DMS 273 (cell line): ENCODE measurements at regions not wholly inside any gene's neighbourhood (a gene's known extent, or its start where the extent isn't known, plus 50 kb on each side); places are given as distances from the start of the nearest gene placed in this dataset.

Source experiments
- DNase-seq: peaks from one replicate; lab custom pipeline; 2025; ENCODE audit not compliant: unreplicated experiment; lab: John Stamatoyannopoulos, UW

- DNase-seq, result no peak
Measured at GRCh38 chr20:19923762-19924161, 93.4 kb upstream of the NAA20 start.

- no peak for DNase-seq
Measured at GRCh38 chr20:19924255-19924654, 92.9 kb upstream of the NAA20 start.

GRCh38 chr20:19926591-19926990, 90.6 kb upstream of the NAA20 start:
- DNase-seq, result no peak

- DNase-seq, result no peak
Measured at GRCh38 chr20:19928328-19929011, 88.7 kb upstream of the NAA20 start.

- DNase-seq, result no peak
Measured at GRCh38 chr20:19929012-19929360, 88.2 kb upstream of the NAA20 start.

GRCh38 chr20:19929481-19930145, 87.5 kb upstream of the NAA20 start:
- DNase-seq, result no peak

GRCh38 chr20:19930426-19930825, 86.7 kb upstream of the NAA20 start:
- DNase-seq, result no peak

- no peak for DNase-seq
Measured at GRCh38 chr20:19932170-19932667, 84.9 kb upstream of the NAA20 start.

- DNase-seq, result no peak
Measured at GRCh38 chr20:19934792-19935491, 82.2 kb upstream of the NAA20 start.

- DNase-seq, result peak; percentile 67
Measured at GRCh38 chr20:19935842-19936241, 81.3 kb upstream of the NAA20 start.

- no peak for DNase-seq
Measured at GRCh38 chr20:19936466-19937200, 80.5 kb upstream of the NAA20 start.

GRCh38 chr20:19937218-19937617, 79.9 kb upstream of the NAA20 start:
- no peak for DNase-seq

GRCh38 chr20:19937651-19938420, 79.3 kb upstream of the NAA20 start:
- no peak for DNase-seq

- DNase-seq, result no peak
Measured at GRCh38 chr20:19938421-19939090, 78.6 kb upstream of the NAA20 start.

- DNase-seq, result no peak
Measured at GRCh38 chr20:19940988-19941460, 76.1 kb upstream of the NAA20 start.

GRCh38 chr20:19942611-19943010, 74.6 kb upstream of the NAA20 start:
- DNase-seq, result no peak

- DNase-seq, result no peak
Measured at GRCh38 chr20:19943061-19943521, 74.1 kb upstream of the NAA20 start.

- DNase-seq, result no peak
Measured at GRCh38 chr20:19944772-19945459, 72.2 kb upstream of the NAA20 start.
